Right lobe of liver (tissue), 4 donors: ENCODE measurements at regions not wholly inside any gene's neighbourhood (a gene's known extent, or its start where the extent isn't known, plus 50 kb on each side); places are given as distances from the start of the nearest gene placed in this dataset.

Experiments used
- CTCF ChIP-seq, 4 donors: fragments of 200-600 bp in 3 of 4; fragments of 450-650 bp in 1 of 4; IDR thresholded peaks; one replicate each; pipeline versions ENCODE4 v1.5.1 to v1.8.0; 2016 to 2022; ENCODE audit warnings: antibody characterized with exemption in 4 of 4, mild to moderate bottlenecking in 2 of 4
- POLR2A ChIP-seq: fragments of 450-650 bp; IDR thresholded peaks from one replicate; pipeline ENCODE4 v1.6.1; 2017; ENCODE audit warnings: antibody characterized with exemption, mild to moderate bottlenecking
- donor health status: DM: no; HTN: no; CAD: no.
- donor health status: DM: no; HTN: no; CAD: no.
- donor health status: DM: no; HTN: yes; CAD: no.

- TF ChIP-seq CTCF (IDR thresholded peaks at IDR 0.05), result no peak
- TF ChIP-seq POLR2A, result no peak
These were observed 480.9 kb upstream of the PAPPA start for GRCh38 chr9:115672477-115673316.
